ENCODE measurements at regions not wholly inside any gene's neighbourhood (a gene's known extent, or its start where the extent isn't known, plus 50 kb on each side); places are given as distances from the start of the nearest gene placed in this dataset.

DNA sequence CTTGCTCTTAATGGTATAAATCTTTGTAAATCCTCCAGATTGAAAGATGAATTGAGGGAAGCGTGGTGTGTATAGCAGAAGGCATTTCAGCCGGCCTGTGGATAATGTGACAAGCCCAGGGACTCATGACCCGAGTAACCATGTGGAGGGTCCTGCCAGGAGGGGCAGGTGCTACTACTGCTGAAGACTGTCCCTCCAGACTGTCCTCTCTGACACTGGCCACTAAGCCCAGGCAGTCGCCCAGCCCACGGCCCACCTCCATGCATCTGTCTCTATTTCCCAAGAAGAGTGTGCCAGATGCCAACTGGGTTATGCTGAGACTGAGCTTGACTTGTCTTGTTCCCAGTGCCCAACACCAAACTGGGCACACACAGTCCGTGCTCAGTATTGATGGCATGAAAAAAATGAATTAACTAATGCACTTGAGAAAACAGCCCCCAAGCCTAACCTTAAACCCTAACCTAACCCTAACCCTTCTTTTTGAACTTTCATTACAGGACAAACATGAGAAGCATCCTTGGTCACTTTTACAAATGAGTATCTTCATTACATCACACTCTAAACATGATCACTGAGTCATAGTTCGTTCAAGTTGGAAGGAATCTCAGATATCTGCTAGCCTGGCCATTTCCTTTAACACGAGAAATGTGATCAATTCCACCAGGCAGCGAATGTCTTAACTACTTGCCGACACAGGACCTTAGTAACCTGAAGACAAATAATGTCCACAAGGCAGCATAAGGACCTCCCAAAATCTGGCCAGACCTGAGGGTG is 182.2 kb upstream of the RREB1 start:
- no peak overlapping the region for H3K9ac ChIP-seq (ENCODE audit: low read depth in 1 of 2, low read length in 2 of 2)
- no peak overlapping the region for H3K27ac ChIP-seq (ENCODE audit: low read depth in 1 of 2, low read length in 2 of 2)
- no peaks in the 10 kb centered on the region for H3K27me3 ChIP-seq (ENCODE audit: control insufficient read depth in 4 of 4, insufficient read depth in 4 of 4, low read length in 3 of 4)
- no peaks in the 10 kb centered on the region for H3K4me1 ChIP-seq (ENCODE audit: control insufficient read depth in 4 of 4, insufficient read depth in 4 of 4, low read length in 3 of 4)
- H3K36me3 ChIP-seq (ENCODE audit: control insufficient read depth in 4 of 4, insufficient read depth in 3 of 4, low read depth in 1 of 4, low read length in 3 of 4), result no peaks in the 10 kb centered on the region
- TF ChIP-seq, protein P1, sequence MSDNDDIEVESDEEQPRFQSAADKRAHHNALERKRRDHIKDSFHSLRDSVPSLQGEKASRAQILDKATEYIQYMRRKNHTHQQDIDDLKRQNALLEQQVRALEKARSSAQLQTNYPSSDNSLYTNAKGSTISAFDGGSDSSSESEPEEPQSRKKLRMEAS (IDR thresholded peaks at IDR 0.05), result no peak
- TF ChIP-seq RXRA (IDR thresholded peaks at IDR 0.05) (no peak), EGR1 (IDR thresholded peaks at IDR 0.05; ENCODE audit: low read depth in 2 of 2) (no peak), SP1 (IDR thresholded peaks at IDR 0.05) (no peak), TAF1 (conservative IDR thresholded peaks at IDR 0.05) (no peak), JUND (IDR thresholded peaks at IDR 0.05) (no peak), RAD21 (IDR thresholded peaks at IDR 0.05) (no peak), FOXA1 (IDR thresholded peaks at IDR 0.05) (no peak)
- TF ChIP-seq, protein P2, sequence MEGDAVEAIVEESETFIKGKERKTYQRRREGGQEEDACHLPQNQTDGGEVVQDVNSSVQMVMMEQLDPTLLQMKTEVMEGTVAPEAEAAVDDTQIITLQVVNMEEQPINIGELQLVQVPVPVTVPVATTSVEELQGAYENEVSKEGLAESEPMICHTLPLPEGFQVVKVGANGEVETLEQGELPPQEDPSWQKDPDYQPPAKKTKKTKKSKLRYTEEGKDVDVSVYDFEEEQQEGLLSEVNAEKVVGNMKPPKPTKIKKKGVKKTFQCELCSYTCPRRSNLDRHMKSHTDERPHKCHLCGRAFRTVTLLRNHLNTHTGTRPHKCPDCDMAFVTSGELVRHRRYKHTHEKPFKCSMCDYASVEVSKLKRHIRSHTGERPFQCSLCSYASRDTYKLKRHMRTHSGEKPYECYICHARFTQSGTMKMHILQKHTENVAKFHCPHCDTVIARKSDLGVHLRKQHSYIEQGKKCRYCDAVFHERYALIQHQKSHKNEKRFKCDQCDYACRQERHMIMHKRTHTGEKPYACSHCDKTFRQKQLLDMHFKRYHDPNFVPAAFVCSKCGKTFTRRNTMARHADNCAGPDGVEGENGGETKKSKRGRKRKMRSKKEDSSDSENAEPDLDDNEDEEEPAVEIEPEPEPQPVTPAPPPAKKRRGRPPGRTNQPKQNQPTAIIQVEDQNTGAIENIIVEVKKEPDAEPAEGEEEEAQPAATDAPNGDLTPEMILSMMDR (IDR thresholded peaks at IDR 0.05; ENCODE audit: low read depth, low read length, missing input control), result no peak
- TF ChIP-seq, protein P3, sequence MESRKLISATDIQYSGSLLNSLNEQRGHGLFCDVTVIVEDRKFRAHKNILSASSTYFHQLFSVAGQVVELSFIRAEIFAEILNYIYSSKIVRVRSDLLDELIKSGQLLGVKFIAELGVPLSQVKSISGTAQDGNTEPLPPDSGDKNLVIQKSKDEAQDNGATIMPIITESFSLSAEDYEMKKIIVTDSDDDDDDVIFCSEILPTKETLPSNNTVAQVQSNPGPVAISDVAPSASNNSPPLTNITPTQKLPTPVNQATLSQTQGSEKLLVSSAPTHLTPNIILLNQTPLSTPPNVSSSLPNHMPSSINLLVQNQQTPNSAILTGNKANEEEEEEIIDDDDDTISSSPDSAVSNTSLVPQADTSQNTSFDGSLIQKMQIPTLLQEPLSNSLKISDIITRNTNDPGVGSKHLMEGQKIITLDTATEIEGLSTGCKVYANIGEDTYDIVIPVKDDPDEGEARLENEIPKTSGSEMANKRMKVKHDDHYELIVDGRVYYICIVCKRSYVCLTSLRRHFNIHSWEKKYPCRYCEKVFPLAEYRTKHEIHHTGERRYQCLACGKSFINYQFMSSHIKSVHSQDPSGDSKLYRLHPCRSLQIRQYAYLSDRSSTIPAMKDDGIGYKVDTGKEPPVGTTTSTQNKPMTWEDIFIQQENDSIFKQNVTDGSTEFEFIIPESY (IDR thresholded peaks at IDR 0.05), result no peak
- TF ChIP-seq, protein P4, sequence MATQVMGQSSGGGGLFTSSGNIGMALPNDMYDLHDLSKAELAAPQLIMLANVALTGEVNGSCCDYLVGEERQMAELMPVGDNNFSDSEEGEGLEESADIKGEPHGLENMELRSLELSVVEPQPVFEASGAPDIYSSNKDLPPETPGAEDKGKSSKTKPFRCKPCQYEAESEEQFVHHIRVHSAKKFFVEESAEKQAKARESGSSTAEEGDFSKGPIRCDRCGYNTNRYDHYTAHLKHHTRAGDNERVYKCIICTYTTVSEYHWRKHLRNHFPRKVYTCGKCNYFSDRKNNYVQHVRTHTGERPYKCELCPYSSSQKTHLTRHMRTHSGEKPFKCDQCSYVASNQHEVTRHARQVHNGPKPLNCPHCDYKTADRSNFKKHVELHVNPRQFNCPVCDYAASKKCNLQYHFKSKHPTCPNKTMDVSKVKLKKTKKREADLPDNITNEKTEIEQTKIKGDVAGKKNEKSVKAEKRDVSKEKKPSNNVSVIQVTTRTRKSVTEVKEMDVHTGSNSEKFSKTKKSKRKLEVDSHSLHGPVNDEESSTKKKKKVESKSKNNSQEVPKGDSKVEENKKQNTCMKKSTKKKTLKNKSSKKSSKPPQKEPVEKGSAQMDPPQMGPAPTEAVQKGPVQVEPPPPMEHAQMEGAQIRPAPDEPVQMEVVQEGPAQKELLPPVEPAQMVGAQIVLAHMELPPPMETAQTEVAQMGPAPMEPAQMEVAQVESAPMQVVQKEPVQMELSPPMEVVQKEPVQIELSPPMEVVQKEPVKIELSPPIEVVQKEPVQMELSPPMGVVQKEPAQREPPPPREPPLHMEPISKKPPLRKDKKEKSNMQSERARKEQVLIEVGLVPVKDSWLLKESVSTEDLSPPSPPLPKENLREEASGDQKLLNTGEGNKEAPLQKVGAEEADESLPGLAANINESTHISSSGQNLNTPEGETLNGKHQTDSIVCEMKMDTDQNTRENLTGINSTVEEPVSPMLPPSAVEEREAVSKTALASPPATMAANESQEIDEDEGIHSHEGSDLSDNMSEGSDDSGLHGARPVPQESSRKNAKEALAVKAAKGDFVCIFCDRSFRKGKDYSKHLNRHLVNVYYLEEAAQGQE (IDR thresholded peaks at IDR 0.05), result no peak
- TF ChIP-seq, protein P5, sequence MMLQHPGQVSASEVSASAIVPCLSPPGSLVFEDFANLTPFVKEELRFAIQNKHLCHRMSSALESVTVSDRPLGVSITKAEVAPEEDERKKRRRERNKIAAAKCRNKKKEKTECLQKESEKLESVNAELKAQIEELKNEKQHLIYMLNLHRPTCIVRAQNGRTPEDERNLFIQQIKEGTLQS (IDR thresholded peaks at IDR 0.05), result no peak
- DNase-seq (ENCODE audit: low spot score), result no peak
- peaks cover 0 to 2% (median 0%) of the 10 kb centered on the region in 4 donors for H3K9me3 ChIP-seq (ENCODE audit: control insufficient read depth in 4 of 4, low read length in 3 of 4)
- WGBS, result 92% methylated on average over 10 of the region's 10 CpGs
- no peak overlapping the region for H3K4me3 ChIP-seq (ENCODE audit: low read depth in 1 of 3, low read length in 3 of 3)

DNA sequence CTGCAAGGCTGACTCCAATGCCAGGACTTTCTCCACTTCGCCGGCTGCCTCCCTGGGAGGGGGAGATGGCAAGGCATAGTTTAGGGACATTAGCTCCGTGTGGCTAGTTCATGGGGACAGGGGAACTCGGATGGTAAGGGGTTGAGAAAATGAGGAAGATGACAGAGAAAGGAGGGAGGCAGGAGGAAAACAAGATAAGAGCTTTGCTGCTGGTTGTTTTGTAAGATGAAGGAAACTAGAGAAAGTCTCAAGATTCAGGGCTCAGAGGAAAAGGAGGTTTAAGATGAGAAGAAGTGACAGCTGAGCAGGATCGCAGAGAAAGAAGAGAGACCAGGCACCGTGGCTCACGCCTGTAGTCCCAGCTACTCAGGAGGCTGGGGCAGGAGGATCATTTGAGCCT is 180.9 kb upstream of the RREB1 start:
- DNase-seq (ENCODE audit: low spot score), result no peak
- H3K9me3 ChIP-seq (ENCODE audit: control insufficient read depth in 4 of 4, low read length in 3 of 4), result peaks cover 0 to 2% (median 0%) of the 10 kb centered on the region in 4 donors
- no peaks in the 10 kb centered on the region for H3K4me1 ChIP-seq (ENCODE audit: control insufficient read depth in 4 of 4, insufficient read depth in 4 of 4, low read length in 3 of 4)
- H3K36me3 ChIP-seq (ENCODE audit: control insufficient read depth in 4 of 4, insufficient read depth in 3 of 4, low read depth in 1 of 4, low read length in 3 of 4), result no peaks in the 10 kb centered on the region
- H3K4me3 ChIP-seq (ENCODE audit: low read depth in 1 of 3, low read length in 3 of 3), result no peak overlapping the region
- H3K27me3 ChIP-seq (ENCODE audit: control insufficient read depth in 4 of 4, insufficient read depth in 4 of 4, low read length in 3 of 4), result no peaks in the 10 kb centered on the region
- no peak overlapping the region for H3K27ac ChIP-seq (ENCODE audit: low read depth in 1 of 2, low read length in 2 of 2)
- 85% methylated on average over 7 of the region's 7 CpGs for WGBS
- no peak overlapping the region for H3K9ac ChIP-seq (ENCODE audit: low read depth in 1 of 2, low read length in 2 of 2)
- TF ChIP-seq FOXA2 (IDR thresholded peaks at IDR 0.05) (no peak), NR2F2 (IDR thresholded peaks at IDR 0.05) (no peak), RXRA (IDR thresholded peaks at IDR 0.05) (no peak), TAF1 (conservative IDR thresholded peaks at IDR 0.05) (no peak), GABPA (IDR thresholded peaks at IDR 0.05 in 1 of 2, conservative IDR thresholded peaks at IDR 0.05 in 1 of 2) (no peak), HNF4A (conservative IDR thresholded peaks at IDR 0.05) (no peak), HNF4G (IDR thresholded peaks at IDR 0.05) (no peak), EGR1 (IDR thresholded peaks at IDR 0.05; ENCODE audit: low read depth in 2 of 2) (no peak), RAD21 (IDR thresholded peaks at IDR 0.05) (no peak), SP1 (IDR thresholded peaks at IDR 0.05) (no peak), FOXA1 (IDR thresholded peaks at IDR 0.05) (no peak)
- TF ChIP-seq, protein P5 (IDR thresholded peaks at IDR 0.05), result no peak
- TF ChIP-seq, protein P2 (IDR thresholded peaks at IDR 0.05; ENCODE audit: low read depth, low read length, missing input control), result no peak
- TF ChIP-seq, protein P3 (IDR thresholded peaks at IDR 0.05), result no peak
- TF ChIP-seq, protein P1 (IDR thresholded peaks at IDR 0.05), result no peak

Data from liver (tissue), 8 donors.